Panc1 (cell line): ENCODE measurements at regions not wholly inside any gene's neighbourhood (a gene's known extent, or its start where the extent isn't known, plus 50 kb on each side); places are given as distances from the start of the nearest gene placed in this dataset.

Experiments
- ATAC-seq: fragments of 200-7000 bp; cut with Tn5 transposase; 2 replicates; pipeline ENCODE4 v1.9.1; 2020; ENCODE audit warnings: mild to moderate bottlenecking, moderate library complexity
- BruUV-seq: library from RNA; stranded (reverse); fragments of 400-500 nt; replicated peaks from 2 replicates; lab custom pipeline; 2021; lab: Mats Ljungman, UMichigan
- CTCF ChIA-PET: fragments of 300-600 bp; sonication (Branson Sonifier 250); formaldehyde crosslinking; loops from one replicate; lab custom pipeline; 2022; ENCODE audit warnings: antibody characterized with exemption; lab: Charles Lee
- POLR2A ChIA-PET: fragments of 300-600 bp; sonication (Branson Sonifier 250); formaldehyde crosslinking; loops from one replicate; lab custom pipeline; 2022; ENCODE audit warnings: antibody characterized with exemption; lab: Charles Lee
- DNase-seq: peaks from one replicate; pipeline ENCODE4 v3.0.0-alpha.2; 2010; ENCODE audit warnings: low read depth, low spot score
- H3K27ac ChIP-seq: 2 replicates; pipeline ENCODE4 v1.5.1; 2011; ENCODE audit warnings: mild to moderate bottlenecking, low read length, inconsistent platforms
- H3K27me3 ChIP-seq: fragments of 200-500 bp; sonication (Bioruptor generic); 2 replicates; pipeline ENCODE4 v1.6.0; 2014; ENCODE audit warnings: low read length, inconsistent platforms; ENCODE audit not compliant: control insufficient read depth, insufficient read depth
- H3K36me3 ChIP-seq: fragments of 200-500 bp; sonication (Bioruptor generic); 2 replicates; pipeline ENCODE4 v1.5.1; 2014; ENCODE audit warnings: inconsistent platforms, mild to moderate bottlenecking, low read length, moderate library complexity; ENCODE audit not compliant: control insufficient read depth, insufficient read depth
- H3K4me1 ChIP-seq: 2 replicates; pipeline ENCODE4 v1.5.1; 2011; ENCODE audit warnings: inconsistent platforms, mild to moderate bottlenecking, low read length, moderate library complexity; ENCODE audit not compliant: control insufficient read depth, insufficient read depth
- H3K4me3 ChIP-seq, 2 experiments: 2 replicates each; pipeline ENCODE4 v1.5.1; 2011 to 2012; ENCODE audit warnings: low read depth in 2 of 2, low read length in 2 of 2, mild to moderate bottlenecking in 2 of 2, inconsistent platforms in 1 of 2, moderate library complexity in 1 of 2
- H3K9me3 ChIP-seq: fragments of 200-500 bp; sonication (Bioruptor generic); 2 replicates; pipeline ENCODE4 v1.5.1; 2014; ENCODE audit warnings: low read depth, mild to moderate bottlenecking, inconsistent platforms, low read length, moderate library complexity; ENCODE audit not compliant: control insufficient read depth, insufficient read depth
- CTCF ChIP-seq: fragments of 450-650 bp; IDR thresholded peaks from 2 replicates; pipeline ENCODE4 v1.5.1; 2017; ENCODE audit warnings: mild to moderate bottlenecking
- POLR2AphosphoS5 ChIP-seq: IDR thresholded peaks from 2 replicates; pipeline ENCODE4 v1.6.1; 2012; ENCODE audit warnings: mild to moderate bottlenecking, low read depth, low read length, moderate library complexity
- REST ChIP-seq, 2 experiments: IDR thresholded peaks; 2 replicates each; pipeline ENCODE4 v1.6.1; 2011 to 2012; ENCODE audit warnings: low read depth in 2 of 2, control low read depth in 1 of 2, low read length in 1 of 2, mild to moderate bottlenecking in 1 of 2, moderate library complexity in 1 of 2; ENCODE audit not compliant: insufficient read depth in 1 of 2
- SIN3A ChIP-seq: IDR thresholded peaks from 2 replicates; pipeline ENCODE4 v1.6.1; 2012; ENCODE audit warnings: low read depth, mild to moderate bottlenecking, low read length, moderate library complexity, borderline replicate concordance; ENCODE audit not compliant: insufficient read depth
- TCF7L2 ChIP-seq: IDR thresholded peaks from 2 replicates; pipeline ENCODE4 v1.6.1; 2011; ENCODE audit warnings: mild to moderate bottlenecking, low read depth, low read length, inconsistent platforms
- in situ Hi-C: cut with HindIII; loops from 2 replicates; pipeline ENCODE4 v1.10.0; 2016; ENCODE audit warnings: low sequenced_read_pairs, low pct_unique_long_range_greater_than_20kb
- intact Hi-C: fragments of 100-400 bp; cut with micrococcal nuclease; formaldehyde crosslinking; loops from one replicate; pipeline ENCODE4 v1.10.0; 2022; ENCODE audit not compliant: unreplicated experiment

GRCh38 chr5:120779674-120780073, 315.6 kb downstream of the PRR16 start:
- Histone ChIP-seq H3K4me1 (no peaks in the 10 kb centered on the region), H3K27me3 (no peaks in the 10 kb centered on the region), H3K4me3 (no peak overlapping the region), H3K9me3 (no peaks in the 10 kb centered on the region), H3K36me3 (no peaks in the 10 kb centered on the region), H3K27ac (no peak overlapping the region)
- DNase-seq (no peak), ATAC-seq (no peak)
- ChIA-PET POLR2A (no interaction called here), CTCF (no interaction called here)
- in situ Hi-C loops (no loop called here), intact Hi-C loops (no loop called here)
- TF ChIP-seq POLR2AphosphoS5 (no peak), TCF7L2 (no peak), SIN3A (no peak), CTCF (no peak), REST (IDR thresholded peaks at IDR 0.05; ENCODE audit: insufficient read depth in 1 of 2, low read depth in 2 of 2, low read length in 1 of 2) (no peak)
- BruUV-seq: no TSS peak

GRCh38 chr5:120788481-120788880, 324.4 kb downstream of the PRR16 start:
- intact Hi-C loops: no loop called here
- Histone ChIP-seq H3K27me3 (no peaks in the 10 kb centered on the region), H3K36me3 (no peaks in the 10 kb centered on the region), H3K4me3 (no peak overlapping the region), H3K4me1 (no peaks in the 10 kb centered on the region), H3K9me3 (no peaks in the 10 kb centered on the region; the same call in 1 of the 2 replicates), H3K27ac (no peak overlapping the region)
- no peak for TF ChIP-seq REST (IDR thresholded peaks at IDR 0.05; ENCODE audit: insufficient read depth in 1 of 2, low read depth in 2 of 2, low read length in 1 of 2)
- TF ChIP-seq CTCF: no peak
- no peak for TF ChIP-seq TCF7L2
- no peak for TF ChIP-seq POLR2AphosphoS5
- TF ChIP-seq SIN3A: no peak
- POLR2A ChIA-PET: interaction anchor here (0.6 kb wide), 1 partner anchor 249 kb away, joined by 6 read pairs; no protein-coding TSS in a partner anchor
- ATAC-seq (no peak), DNase-seq (no peak)
- CTCF ChIA-PET: no interaction called here
- in situ Hi-C loops: no loop called here
- no TSS peak for BruUV-seq
